ENCODE measurements at regions not wholly inside any gene's neighbourhood (a gene's known extent, or its start where the extent isn't known, plus 50 kb on each side); places are given as distances from the start of the nearest gene placed in this dataset.

- Histone ChIP-seq H3K27ac (ENCODE audit: low read depth, low read length) (no peak overlapping the region), H3K4ac (replicated peaks; ENCODE audit: insufficient read length, low read depth, low read length) (no peak overlapping the region), H3K79me2 (ENCODE audit: control insufficient read depth in 1 of 2, insufficient read depth in 2 of 2, low read length in 2 of 2) (no peaks in the 10 kb centered on the region), H2BK5ac (ENCODE audit: low read depth, low read length) (0 out of 2 replicates have a peak overlapping the region, but pooled peaks have one; percentile 13), H2BK15ac (ENCODE audit: low read length) (no peak overlapping the region), H4K8ac (ENCODE audit: extremely low read depth, insufficient read depth, low read length) (no peak overlapping the region), H3K79me1 (ENCODE audit: low read depth, low read length) (no peaks in the 10 kb centered on the region; the same call in 1 of the 2 replicates), H3K23ac (ENCODE audit: insufficient read length) (no peak overlapping the region), H3K9ac (replicated peaks in 1 of 4; ENCODE audit: extremely low read depth in 1 of 4, low read depth in 3 of 4, low read length in 3 of 4) (no peak overlapping the region), H2AFZ (ENCODE audit: low read length) (0 out of 2 replicates have a peak overlapping the region, but pooled peaks have one; percentile 26), H3K27me3 (replicated peaks in 1 of 4; ENCODE audit: control insufficient read depth in 3 of 4, extremely low read depth in 1 of 4, insufficient read depth in 3 of 4, low read length in 3 of 4) (no peaks in the 10 kb centered on the region), H3K4me3 (ENCODE audit: extremely low read depth in 1 of 4, insufficient read depth in 2 of 4, low read depth in 3 of 4, low read length in 4 of 4) (no peak overlapping the region), H3K18ac (ENCODE audit: extremely low read depth, low read length) (no peak overlapping the region), H4K20me1 (replicated peaks in 1 of 2; ENCODE audit: control insufficient read depth in 1 of 2, insufficient read depth in 2 of 2, low read length in 2 of 2) (no peaks in the 10 kb centered on the region), H2BK20ac (ENCODE audit: low read length) (no peak overlapping the region), H4K5ac (ENCODE audit: insufficient read length, low read depth, low read length) (no peak overlapping the region), H2BK12ac (ENCODE audit: low read depth, low read length) (peak overlapping the region; percentile 23; the same call in 1 of the 2 replicates), H3K56ac (replicated peaks; ENCODE audit: insufficient read length, low read depth, low read length) (no peak overlapping the region), H4K91ac (replicated peaks; ENCODE audit: insufficient read length, low read length) (no peak overlapping the region), H3K4me1 (replicated peaks in 1 of 4; ENCODE audit: control insufficient read depth in 3 of 4, insufficient read depth in 4 of 4, low read length in 3 of 4) (peaks cover 0 to 10% (median 4%) of the 10 kb centered on the region in 4 experiments; a peak in 5 of 7 replicates), H3K4me2 (ENCODE audit: insufficient read depth in 1 of 2, low read depth in 2 of 2, low read length in 2 of 2) (no peak overlapping the region), H3K14ac (ENCODE audit: insufficient read length) (no peak overlapping the region), H3K9me3 (ENCODE audit: insufficient read depth in 2 of 2, low read depth in 1 of 2, low read length in 1 of 2) (no peaks in the 10 kb centered on the region), H2BK120ac (replicated peaks; ENCODE audit: low read depth, low read length) (no peak overlapping the region), H3K36me3 (ENCODE audit: control insufficient read depth in 2 of 4, insufficient read depth in 4 of 4, low read length in 3 of 4) (no peaks in the 10 kb centered on the region), H2AK5ac (ENCODE audit: low read depth, low read length) (no peak overlapping the region), H3K23me2 (ENCODE audit: low read depth, low read length) (peaks cover 2% of the 10 kb centered on the region; the same call in 1 of the 2 replicates)
- ChIA-PET CTCF (ENCODE audit: partially characterized antibody) (interaction anchor here (0.5 to 2.0 kb wide), 28 partner anchors 9 to 950 kb away, joined by 3 to 8 read pairs (median 3); no protein-coding TSS in a partner anchor), POLR2A (ENCODE audit: partially characterized antibody) (interaction anchor here (0.6 to 1.5 kb wide), 2 partner anchors 19 to 911 kb away, joined by 3 to 5 read pairs; no protein-coding TSS in a partner anchor)
- 72% methylated on average over 8 of the region's 8 CpGs; no CpG with 5 or more reads in 1 of the 2 experiments for WGBS, 2 experiments (ENCODE audit: extremely low coverage in 1 of 2, insufficient coverage in 1 of 2, insufficient read length in 1 of 2, insufficient replicate concordance in 2 of 2, low coverage in 1 of 2, low lambda C conversion rate in 2 of 2, missing lambda C conversion rate in 1 of 2)
- FAIRE-seq (peak; percentile 60), DNase-seq (ENCODE audit: low read depth in 1 of 2, low spot score in 2 of 2) (no peak)
- TF ChIP-seq, protein P1, sequence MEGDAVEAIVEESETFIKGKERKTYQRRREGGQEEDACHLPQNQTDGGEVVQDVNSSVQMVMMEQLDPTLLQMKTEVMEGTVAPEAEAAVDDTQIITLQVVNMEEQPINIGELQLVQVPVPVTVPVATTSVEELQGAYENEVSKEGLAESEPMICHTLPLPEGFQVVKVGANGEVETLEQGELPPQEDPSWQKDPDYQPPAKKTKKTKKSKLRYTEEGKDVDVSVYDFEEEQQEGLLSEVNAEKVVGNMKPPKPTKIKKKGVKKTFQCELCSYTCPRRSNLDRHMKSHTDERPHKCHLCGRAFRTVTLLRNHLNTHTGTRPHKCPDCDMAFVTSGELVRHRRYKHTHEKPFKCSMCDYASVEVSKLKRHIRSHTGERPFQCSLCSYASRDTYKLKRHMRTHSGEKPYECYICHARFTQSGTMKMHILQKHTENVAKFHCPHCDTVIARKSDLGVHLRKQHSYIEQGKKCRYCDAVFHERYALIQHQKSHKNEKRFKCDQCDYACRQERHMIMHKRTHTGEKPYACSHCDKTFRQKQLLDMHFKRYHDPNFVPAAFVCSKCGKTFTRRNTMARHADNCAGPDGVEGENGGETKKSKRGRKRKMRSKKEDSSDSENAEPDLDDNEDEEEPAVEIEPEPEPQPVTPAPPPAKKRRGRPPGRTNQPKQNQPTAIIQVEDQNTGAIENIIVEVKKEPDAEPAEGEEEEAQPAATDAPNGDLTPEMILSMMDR (IDR thresholded peaks at IDR 0.05; ENCODE audit: control extremely low read depth in 1 of 3, insufficient read depth in 1 of 3, low read depth in 1 of 3, low read length in 3 of 3) = peak; percentile 39 to 65 (median 64)
- no peak for TF ChIP-seq CBX5 (IDR thresholded peaks at IDR 0.05; ENCODE audit: low read depth, low read length)
- TF ChIP-seq RAD21 (IDR thresholded peaks at IDR 0.05 in 1 of 2, conservative IDR thresholded peaks at IDR 0.05 in 1 of 2; ENCODE audit: low read depth in 2 of 2, low read length in 2 of 2) = peak; percentile 85 to 89
Observed at GRCh38 chr13:21913010-21913409, 242.1 kb downstream of the FGF9 start.
